ENCODE measurements at regions not wholly inside any gene's neighbourhood (a gene's known extent, or its start where the extent isn't known, plus 50 kb on each side); places are given as distances from the start of the nearest gene placed in this dataset.
"Not testable (repeated sequence)": the region's sequence is repeated elsewhere in the genome, so short reads cannot be mapped to it uniquely, and the experiment has no call there.

DNA sequence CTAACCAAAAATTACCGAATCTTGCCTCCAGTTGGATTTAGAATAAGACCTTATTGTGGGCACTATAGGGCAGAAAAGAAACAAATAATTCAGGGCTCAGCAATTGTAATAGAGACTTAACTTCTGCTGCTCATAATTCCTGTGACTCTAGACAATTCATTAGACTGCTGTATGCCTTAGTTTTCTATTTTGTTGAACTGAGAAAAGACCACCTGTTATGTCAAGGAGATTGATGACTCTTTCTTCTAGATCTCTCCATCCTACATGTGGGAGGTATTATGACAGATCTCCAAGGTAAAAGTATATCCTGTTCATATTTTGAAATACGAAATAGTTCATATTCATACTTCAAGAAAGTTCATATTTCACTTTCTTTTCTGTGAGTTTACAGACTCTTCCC is 605.1 kb downstream of the PSAT1 start:
- TF ChIP-seq, protein P1, sequence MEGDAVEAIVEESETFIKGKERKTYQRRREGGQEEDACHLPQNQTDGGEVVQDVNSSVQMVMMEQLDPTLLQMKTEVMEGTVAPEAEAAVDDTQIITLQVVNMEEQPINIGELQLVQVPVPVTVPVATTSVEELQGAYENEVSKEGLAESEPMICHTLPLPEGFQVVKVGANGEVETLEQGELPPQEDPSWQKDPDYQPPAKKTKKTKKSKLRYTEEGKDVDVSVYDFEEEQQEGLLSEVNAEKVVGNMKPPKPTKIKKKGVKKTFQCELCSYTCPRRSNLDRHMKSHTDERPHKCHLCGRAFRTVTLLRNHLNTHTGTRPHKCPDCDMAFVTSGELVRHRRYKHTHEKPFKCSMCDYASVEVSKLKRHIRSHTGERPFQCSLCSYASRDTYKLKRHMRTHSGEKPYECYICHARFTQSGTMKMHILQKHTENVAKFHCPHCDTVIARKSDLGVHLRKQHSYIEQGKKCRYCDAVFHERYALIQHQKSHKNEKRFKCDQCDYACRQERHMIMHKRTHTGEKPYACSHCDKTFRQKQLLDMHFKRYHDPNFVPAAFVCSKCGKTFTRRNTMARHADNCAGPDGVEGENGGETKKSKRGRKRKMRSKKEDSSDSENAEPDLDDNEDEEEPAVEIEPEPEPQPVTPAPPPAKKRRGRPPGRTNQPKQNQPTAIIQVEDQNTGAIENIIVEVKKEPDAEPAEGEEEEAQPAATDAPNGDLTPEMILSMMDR (IDR thresholded peaks at IDR 0.05; ENCODE audit: insufficient read depth, low read length, poor library complexity, severe bottlenecking) = no peak
- no peak overlapping the region for H3K4me3 ChIP-seq (ENCODE audit: low read depth, low read length)
- DNase-seq (ENCODE audit: low read depth) = no peak
- no peaks in the 10 kb centered on the region for H3K36me3 ChIP-seq (ENCODE audit: control insufficient read depth, insufficient read depth, low read length)
- no peaks in the 10 kb centered on the region for H3K27me3 ChIP-seq (ENCODE audit: control insufficient read depth, insufficient read depth, low read length)

DNA sequence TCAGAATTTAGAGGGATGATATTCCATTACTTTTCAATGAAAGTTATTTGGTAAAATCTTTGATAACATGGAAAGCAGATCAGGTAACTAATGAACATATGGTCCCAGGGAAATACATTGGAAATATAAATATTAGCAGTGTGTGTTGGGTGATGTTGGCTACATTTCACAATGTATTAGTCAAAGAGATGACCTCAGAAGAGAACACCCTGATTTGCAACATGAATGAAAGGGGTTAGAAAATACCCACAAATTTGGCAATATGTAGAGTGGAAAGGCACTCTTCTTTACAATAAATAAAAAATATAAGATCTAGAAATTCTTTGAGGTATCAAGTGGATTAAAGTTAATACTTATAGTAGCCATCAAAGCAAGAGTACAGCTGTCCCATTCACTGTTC is 606.7 kb downstream of the PSAT1 start:
- no peaks in the 10 kb centered on the region for H3K27me3 ChIP-seq (ENCODE audit: control insufficient read depth, insufficient read depth, low read length)
- H3K36me3 ChIP-seq (ENCODE audit: control insufficient read depth, insufficient read depth, low read length) = no peaks in the 10 kb centered on the region
- DNase-seq (ENCODE audit: low read depth) = no peak
- TF ChIP-seq, protein P1 (IDR thresholded peaks at IDR 0.05; ENCODE audit: insufficient read depth, low read length, poor library complexity, severe bottlenecking) = no peak
- no peak overlapping the region for H3K4me3 ChIP-seq (ENCODE audit: low read depth, low read length)

DNA sequence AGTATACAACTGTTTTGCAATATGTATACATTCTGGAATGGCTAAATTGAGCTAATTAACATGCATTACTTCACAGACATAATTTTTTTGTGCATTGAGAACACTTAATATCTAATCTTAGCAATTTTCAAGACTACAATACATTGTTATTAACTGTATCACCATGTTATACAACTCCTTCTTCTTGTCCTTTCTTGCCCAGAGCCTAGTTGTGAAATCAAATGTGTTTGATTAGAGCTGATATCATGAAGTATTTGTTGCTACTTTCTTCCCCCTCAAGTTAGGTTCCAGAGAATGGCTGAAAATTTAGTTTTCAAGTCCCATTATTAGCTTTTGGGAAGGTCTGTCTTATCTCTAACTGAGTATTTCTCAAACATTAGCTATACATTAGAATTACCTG is 607.8 kb downstream of the PSAT1 start:
- DNase-seq (ENCODE audit: low read depth) = no peak
- Histone ChIP-seq H3K4me3 (ENCODE audit: low read depth, low read length) (no peak overlapping the region), H3K36me3 (ENCODE audit: control insufficient read depth, insufficient read depth, low read length) (no peaks in the 10 kb centered on the region), H3K27me3 (ENCODE audit: control insufficient read depth, insufficient read depth, low read length) (no peaks in the 10 kb centered on the region)
- TF ChIP-seq, protein P1 (IDR thresholded peaks at IDR 0.05; ENCODE audit: insufficient read depth, low read length, poor library complexity, severe bottlenecking) = no peak

DNA sequence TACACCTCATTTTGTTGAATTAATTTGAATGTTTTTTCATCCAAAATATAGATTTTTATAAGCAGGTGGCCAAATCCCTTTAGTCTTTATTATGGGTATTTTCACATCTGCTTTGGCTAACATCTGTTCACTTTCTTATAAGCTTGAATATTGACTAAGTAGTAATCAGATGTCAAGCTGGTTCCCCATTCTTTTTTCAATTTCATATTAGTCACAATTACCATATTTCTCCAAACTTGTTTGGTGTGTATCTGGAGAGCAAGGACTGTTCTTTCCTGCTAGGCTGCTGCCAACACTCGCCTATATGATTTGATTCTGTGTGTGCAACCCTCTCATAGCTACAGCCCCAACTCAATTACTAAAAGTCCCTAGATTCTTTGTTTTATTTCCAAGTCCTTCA is 608.5 kb downstream of the PSAT1 start:
- DNase-seq (ENCODE audit: low read depth) = no peak
- Histone ChIP-seq H3K4me3 (ENCODE audit: low read depth, low read length) (no peak overlapping the region), H3K27me3 (ENCODE audit: control insufficient read depth, insufficient read depth, low read length) (no peaks in the 10 kb centered on the region), H3K36me3 (ENCODE audit: control insufficient read depth, insufficient read depth, low read length) (no peaks in the 10 kb centered on the region)
- TF ChIP-seq, protein P1 (IDR thresholded peaks at IDR 0.05; ENCODE audit: insufficient read depth, low read length, poor library complexity, severe bottlenecking) = no peak

DNA sequence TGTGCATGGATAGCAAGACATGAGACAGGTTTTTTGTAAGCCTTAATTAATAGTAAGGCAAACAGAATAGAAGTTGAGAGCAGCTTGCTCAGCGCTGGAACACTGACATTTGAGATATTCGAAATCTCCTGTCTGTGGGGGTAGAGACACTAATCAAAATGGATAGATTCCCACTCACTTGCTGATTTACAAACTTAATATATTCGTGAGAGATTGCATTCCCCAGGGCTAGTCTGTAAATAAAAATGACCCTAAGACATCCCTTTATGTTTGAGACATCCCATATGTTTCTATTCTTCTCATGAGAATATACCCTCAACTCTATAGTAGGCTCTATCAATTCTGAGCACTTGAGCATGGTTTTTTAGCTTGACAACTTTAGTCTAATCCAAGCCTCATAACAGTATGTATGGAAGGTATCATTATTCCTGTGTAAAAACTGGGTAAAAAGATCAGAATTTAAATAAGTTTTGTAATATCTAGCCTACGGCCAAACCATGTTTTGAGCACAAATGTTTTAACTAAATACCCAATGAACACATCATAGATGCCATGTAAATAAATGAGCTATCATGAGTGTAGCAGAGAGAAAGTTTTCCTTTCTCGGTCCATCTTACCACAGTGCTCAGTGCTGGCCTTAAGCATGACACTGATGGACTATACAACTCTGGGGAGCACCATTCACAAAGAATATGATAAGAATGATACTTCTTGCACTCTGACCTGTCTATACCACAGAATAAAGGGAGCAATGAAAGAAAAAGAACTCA is 609.2 kb downstream of the PSAT1 start:
- DNase-seq (ENCODE audit: low read depth) = no peak
- Histone ChIP-seq H3K36me3 (ENCODE audit: control insufficient read depth, insufficient read depth, low read length) (no peaks in the 10 kb centered on the region), H3K27me3 (ENCODE audit: control insufficient read depth, insufficient read depth, low read length) (no peaks in the 10 kb centered on the region), H3K4me3 (ENCODE audit: low read depth, low read length) (no peak overlapping the region)
- TF ChIP-seq, protein P1 (IDR thresholded peaks at IDR 0.05; ENCODE audit: insufficient read depth, low read length, poor library complexity, severe bottlenecking) = no peak

DNA sequence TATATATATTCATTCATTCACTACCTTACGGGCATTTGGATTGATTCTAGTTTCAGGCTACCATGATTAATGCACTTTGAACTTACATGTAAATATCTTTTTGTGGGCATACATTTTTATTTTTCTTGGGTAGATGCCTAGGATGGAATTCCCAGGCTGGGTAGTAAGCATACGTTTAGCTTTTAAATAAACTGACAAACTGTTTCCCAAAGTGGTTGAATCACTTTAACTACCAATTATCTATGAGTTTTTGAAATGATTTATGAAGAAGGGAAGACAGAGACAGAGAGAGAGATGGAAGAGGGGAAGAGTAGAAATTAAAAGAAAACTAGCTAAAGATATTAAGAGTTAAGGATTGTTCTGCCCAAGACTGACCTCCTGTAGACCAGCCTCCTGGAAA is 612.6 kb downstream of the PSAT1 start:
- H3K36me3 ChIP-seq (ENCODE audit: control insufficient read depth, insufficient read depth, low read length) = no peaks in the 10 kb centered on the region
- DNase-seq (ENCODE audit: low read depth) = no peak
- H3K27me3 ChIP-seq (ENCODE audit: control insufficient read depth, insufficient read depth, low read length) = no peaks in the 10 kb centered on the region
- H3K4me3 ChIP-seq (ENCODE audit: low read depth, low read length) = no peak overlapping the region
- TF ChIP-seq, protein P1 (IDR thresholded peaks at IDR 0.05; ENCODE audit: insufficient read depth, low read length, poor library complexity, severe bottlenecking) = no peak

DNA sequence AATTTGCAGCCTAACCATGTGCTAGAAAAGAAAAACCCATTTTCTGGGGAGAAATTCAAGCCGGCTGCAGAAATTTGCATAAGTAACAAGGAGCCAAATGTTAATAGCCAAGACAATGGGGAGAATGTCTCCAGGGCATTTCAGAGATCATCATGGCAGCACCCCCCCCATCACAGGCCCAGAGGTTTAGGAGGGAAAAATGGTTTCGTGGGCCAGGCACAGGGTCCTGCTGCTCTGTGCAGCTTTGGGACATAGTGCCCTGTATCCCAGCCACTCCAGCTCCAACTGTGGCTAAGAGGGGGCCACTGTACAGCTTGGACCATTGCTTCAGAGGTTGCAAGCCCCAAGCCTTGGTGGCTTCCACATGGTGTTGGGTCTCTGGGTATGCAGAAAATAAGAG is 620.0 kb downstream of the PSAT1 start:
- not testable (repeated sequence) for H3K36me3 ChIP-seq (ENCODE audit: control insufficient read depth, insufficient read depth, low read length); H3K4me3 ChIP-seq (ENCODE audit: low read depth, low read length); H3K27me3 ChIP-seq (ENCODE audit: control insufficient read depth, insufficient read depth, low read length); DNase-seq (ENCODE audit: low read depth)
